DOHH2 (cell line): ENCODE measurements at regions not wholly inside any gene's neighbourhood (a gene's known extent, or its start where the extent isn't known, plus 50 kb on each side); places are given as distances from the start of the nearest gene placed in this dataset.
A peak's percentile ranks its signal among the peaks of the same experiment; 100 is the strongest.

Source experiments
- H3F3A ChIP-seq: fragments of 200-600 bp; sonication (generic), shearing (Covaris generic); 2 replicates; pipeline ENCODE4 v1.6.0; 2016; ENCODE audit warnings: antibody characterized with exemption, mild to moderate bottlenecking; ENCODE audit not compliant: control insufficient read depth, insufficient read depth
- H3K27ac ChIP-seq: fragments of 200-600 bp; sonication (generic); 2 replicates; pipeline ENCODE4 v1.5.1; 2014; ENCODE audit warnings: low read depth, mild to moderate bottlenecking, low read length, moderate library complexity
- H3K27me3 ChIP-seq: fragments of 200-600 bp; sonication (generic); 2 replicates; pipeline ENCODE4 v1.6.1; 2014; ENCODE audit warnings: mild to moderate bottlenecking, low read length, mixed read lengths; ENCODE audit not compliant: control insufficient read depth
- H3K36me3 ChIP-seq: fragments of 200-600 bp; sonication (generic); 2 replicates; pipeline ENCODE4 v1.6.1; 2014; ENCODE audit warnings: mild to moderate bottlenecking, low read length, moderate library complexity, mixed read lengths; ENCODE audit not compliant: control insufficient read depth
- H3K4me1 ChIP-seq: fragments of 200-600 bp; sonication (generic); 2 replicates; pipeline ENCODE4 v1.6.1; 2014; ENCODE audit warnings: mild to moderate bottlenecking, low read length, mixed read lengths; ENCODE audit not compliant: control insufficient read depth
- H3K4me2 ChIP-seq: fragments of 200-600 bp; sonication (generic); 2 replicates; pipeline ENCODE4 v1.6.0; 2014; ENCODE audit warnings: mild to moderate bottlenecking, low read length, moderate library complexity
- H3K4me3 ChIP-seq: fragments of 200-600 bp; sonication (generic); 2 replicates; pipeline ENCODE4 v1.5.1; 2014; ENCODE audit warnings: mild to moderate bottlenecking, low read length, mixed read lengths
- H3K79me2 ChIP-seq: fragments of 200-600 bp; sonication (generic); 2 replicates; pipeline ENCODE4 v1.6.1; 2014; ENCODE audit warnings: mild to moderate bottlenecking, low read length, mixed read lengths; ENCODE audit not compliant: control insufficient read depth
- H3K9me2 ChIP-seq: fragments of 200-600 bp; sonication (generic); replicated peaks from 2 replicates; pipeline ENCODE4 v1.6.1; 2014; ENCODE audit warnings: mild to moderate bottlenecking, low read length, mixed read lengths; ENCODE audit not compliant: control insufficient read depth
- H3K9me3 ChIP-seq: fragments of 200-600 bp; sonication (generic); 2 replicates; pipeline ENCODE4 v1.6.1; 2014; ENCODE audit warnings: antibody characterized with exemption, low read length, mixed read lengths; ENCODE audit not compliant: control insufficient read depth, insufficient read depth
- H4K20me1 ChIP-seq: fragments of 200-600 bp; sonication (generic); 2 replicates; pipeline ENCODE4 v1.6.0; 2014; ENCODE audit warnings: low read depth, mild to moderate bottlenecking, antibody characterized with exemption, low read length, moderate library complexity; ENCODE audit not compliant: control insufficient read depth, insufficient read depth
- EZH2phosphoT487 ChIP-seq: fragments of 200-600 bp; sonication (generic); IDR thresholded peaks from 2 replicates; pipeline ENCODE4 v1.6.1; 2017; ENCODE audit warnings: borderline replicate concordance, mild to moderate bottlenecking, antibody characterized with exemption, low read length, moderate library complexity, mixed read lengths
- TF ChIP-seq, protein P1 (sequence below): fragments of 200-600 bp; sonication (generic); IDR thresholded peaks from one replicate; pipeline ENCODE4 v1.5.1; 2014; ENCODE audit warnings: antibody characterized with exemption, mild to moderate bottlenecking, low read depth, low read length; ENCODE audit not compliant: poor library complexity, severe bottlenecking

DNA sequence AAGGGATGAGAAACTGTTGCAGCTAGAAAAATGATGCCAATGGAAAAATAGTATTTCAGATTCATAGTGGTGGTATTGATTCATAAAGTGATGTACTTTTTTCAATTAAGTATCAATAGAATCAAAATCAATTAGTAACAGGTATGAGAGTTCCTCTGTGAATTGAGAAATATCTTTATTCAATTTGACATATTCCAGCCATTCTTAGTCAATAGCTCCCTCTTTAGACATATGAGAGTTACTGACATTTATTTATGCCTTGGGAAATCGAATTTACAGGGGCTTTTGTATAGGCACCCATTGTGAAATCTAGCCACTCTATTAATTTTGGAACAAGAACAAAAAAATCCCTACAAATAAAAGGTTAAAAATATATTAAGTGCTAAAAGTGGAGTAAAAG, 386.9 kb upstream of the CNTN3 start:
- no peak overlapping the region for H3K27ac ChIP-seq
- no peak overlapping the region for H3K4me3 ChIP-seq
- H3K4me2 ChIP-seq = no peak overlapping the region
- H3K27me3 ChIP-seq = no peaks in the 10 kb centered on the region
- H3F3A ChIP-seq = no peaks in the 10 kb centered on the region
- H3K79me2 ChIP-seq = no peaks in the 10 kb centered on the region
- H3K36me3 ChIP-seq = no peaks in the 10 kb centered on the region
- H3K4me1 ChIP-seq = no peaks in the 10 kb centered on the region
- H3K9me3 ChIP-seq = no peaks in the 10 kb centered on the region
- no peaks in the 10 kb centered on the region for H3K9me2 ChIP-seq
- H4K20me1 ChIP-seq = no peaks in the 10 kb centered on the region
- TF ChIP-seq EZH2phosphoT487 = no peak
- TF ChIP-seq, protein P1, sequence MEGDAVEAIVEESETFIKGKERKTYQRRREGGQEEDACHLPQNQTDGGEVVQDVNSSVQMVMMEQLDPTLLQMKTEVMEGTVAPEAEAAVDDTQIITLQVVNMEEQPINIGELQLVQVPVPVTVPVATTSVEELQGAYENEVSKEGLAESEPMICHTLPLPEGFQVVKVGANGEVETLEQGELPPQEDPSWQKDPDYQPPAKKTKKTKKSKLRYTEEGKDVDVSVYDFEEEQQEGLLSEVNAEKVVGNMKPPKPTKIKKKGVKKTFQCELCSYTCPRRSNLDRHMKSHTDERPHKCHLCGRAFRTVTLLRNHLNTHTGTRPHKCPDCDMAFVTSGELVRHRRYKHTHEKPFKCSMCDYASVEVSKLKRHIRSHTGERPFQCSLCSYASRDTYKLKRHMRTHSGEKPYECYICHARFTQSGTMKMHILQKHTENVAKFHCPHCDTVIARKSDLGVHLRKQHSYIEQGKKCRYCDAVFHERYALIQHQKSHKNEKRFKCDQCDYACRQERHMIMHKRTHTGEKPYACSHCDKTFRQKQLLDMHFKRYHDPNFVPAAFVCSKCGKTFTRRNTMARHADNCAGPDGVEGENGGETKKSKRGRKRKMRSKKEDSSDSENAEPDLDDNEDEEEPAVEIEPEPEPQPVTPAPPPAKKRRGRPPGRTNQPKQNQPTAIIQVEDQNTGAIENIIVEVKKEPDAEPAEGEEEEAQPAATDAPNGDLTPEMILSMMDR = peak; percentile 37

DNA sequence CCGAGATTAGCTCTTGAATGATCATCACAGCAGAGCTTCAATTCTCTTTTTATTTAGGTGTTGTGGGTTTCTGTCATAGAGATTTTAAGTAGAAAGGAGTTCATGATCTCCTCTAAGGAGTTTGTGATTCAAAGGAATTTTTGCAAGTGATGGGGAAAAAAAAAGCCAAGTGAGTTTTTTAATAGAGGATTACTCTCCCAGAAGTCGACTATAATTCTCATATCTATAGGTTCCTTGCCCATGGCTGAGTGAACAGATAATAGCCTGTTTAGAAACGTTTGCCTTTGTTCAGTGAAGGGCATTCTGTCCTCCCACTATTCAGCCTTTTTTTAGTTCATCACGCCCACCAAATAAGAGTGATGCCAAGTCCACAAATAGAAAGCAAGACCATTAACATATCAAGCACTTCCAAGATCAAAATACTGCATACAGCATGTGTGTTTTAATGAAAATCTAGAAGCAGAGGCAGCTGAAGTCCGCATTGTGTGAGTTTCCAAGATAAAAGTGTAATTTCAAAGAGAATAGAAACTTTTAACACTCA, 398.4 kb upstream of the CNTN3 start:
- H3K4me1 ChIP-seq = no peaks in the 10 kb centered on the region
- H4K20me1 ChIP-seq = no peaks in the 10 kb centered on the region
- H3K4me2 ChIP-seq = no peak overlapping the region
- H3K27me3 ChIP-seq = no peaks in the 10 kb centered on the region
- H3K4me3 ChIP-seq = no peak overlapping the region
- no peaks in the 10 kb centered on the region for H3K79me2 ChIP-seq
- no peaks in the 10 kb centered on the region for H3K9me2 ChIP-seq
- H3K36me3 ChIP-seq = no peaks in the 10 kb centered on the region
- no peaks in the 10 kb centered on the region for H3K9me3 ChIP-seq
- no peak for TF ChIP-seq EZH2phosphoT487
- TF ChIP-seq, protein P1 = no peak
- no peaks in the 10 kb centered on the region for H3F3A ChIP-seq
- no peak overlapping the region for H3K27ac ChIP-seq

DNA sequence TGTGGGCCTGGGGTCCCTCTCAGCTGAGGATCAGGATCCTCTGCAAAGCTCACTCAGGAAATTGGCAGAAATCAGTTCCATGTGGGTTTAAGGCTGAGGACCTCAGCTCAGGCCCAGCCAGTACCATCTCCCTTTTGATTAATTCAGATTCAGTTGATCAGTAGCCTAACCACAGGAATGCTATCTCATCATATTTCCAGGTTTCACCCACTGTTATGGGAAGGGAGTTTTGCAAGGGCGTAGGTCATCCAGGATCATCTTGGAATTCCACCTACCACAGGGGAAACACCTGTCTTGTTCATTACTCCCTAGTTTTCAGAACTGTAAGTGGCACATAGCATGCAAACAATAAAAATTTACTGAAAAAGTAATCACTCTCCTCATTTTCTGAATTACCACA, 399.5 kb upstream of the CNTN3 start:
- Histone ChIP-seq H4K20me1 (no peaks in the 10 kb centered on the region), H3F3A (no peaks in the 10 kb centered on the region), H3K27ac (no peak overlapping the region), H3K4me1 (no peaks in the 10 kb centered on the region), H3K4me3 (no peak overlapping the region), H3K79me2 (no peaks in the 10 kb centered on the region), H3K9me3 (no peaks in the 10 kb centered on the region), H3K27me3 (no peaks in the 10 kb centered on the region), H3K36me3 (no peaks in the 10 kb centered on the region), H3K9me2 (no peaks in the 10 kb centered on the region), H3K4me2 (no peak overlapping the region)
- TF ChIP-seq EZH2phosphoT487 = no peak
- TF ChIP-seq, protein P1 = no peak

DNA sequence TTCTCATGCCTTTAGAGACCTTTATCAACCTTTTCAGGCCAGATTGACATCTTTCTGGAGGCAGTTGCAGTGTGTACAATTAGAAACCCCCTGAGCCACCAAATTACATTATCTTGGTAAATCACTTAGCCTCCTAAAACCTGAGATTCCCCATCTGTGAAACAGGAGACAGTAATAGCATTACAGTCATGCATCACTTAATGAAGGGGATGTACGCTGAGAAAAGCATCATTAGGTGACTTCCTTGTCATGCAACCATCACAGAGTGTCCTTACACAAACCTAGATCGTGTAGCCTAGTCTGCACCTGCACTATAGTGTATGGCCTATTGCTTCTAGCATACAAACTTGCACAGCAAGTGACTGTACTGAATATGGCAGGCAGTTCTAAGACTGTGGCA, 400.8 kb upstream of the CNTN3 start:
- H3K79me2 ChIP-seq = no peaks in the 10 kb centered on the region
- no peaks in the 10 kb centered on the region for H3K4me1 ChIP-seq
- H3K9me3 ChIP-seq = no peaks in the 10 kb centered on the region
- no peak overlapping the region for H3K4me2 ChIP-seq
- no peak overlapping the region for H3K27ac ChIP-seq
- no peaks in the 10 kb centered on the region for H3K9me2 ChIP-seq
- H3K36me3 ChIP-seq = no peaks in the 10 kb centered on the region
- H3F3A ChIP-seq = no peaks in the 10 kb centered on the region
- no peak overlapping the region for H3K4me3 ChIP-seq
- no peaks in the 10 kb centered on the region for H3K27me3 ChIP-seq
- H4K20me1 ChIP-seq = no peaks in the 10 kb centered on the region
- TF ChIP-seq EZH2phosphoT487 = no peak
- TF ChIP-seq, protein P1 = no peak
